A673 (cell line): ENCODE measurements at regions not wholly inside any gene's neighbourhood (a gene's known extent, or its start where the extent isn't known, plus 50 kb on each side); places are given as distances from the start of the nearest gene placed in this dataset.

ENCODE experiments used
- BruUV-seq: library from RNA; stranded (reverse); fragments of 400-500 nt; replicated peaks from 2 replicates; lab custom pipeline; 2021; lab: Mats Ljungman, UMichigan
- CTCF ChIA-PET: fragments of 300-600 bp; sonication (Branson Sonifier 250); formaldehyde crosslinking; loops from one replicate; lab custom pipeline; 2022; ENCODE audit warnings: antibody characterized with exemption; lab: Charles Lee
- POLR2A ChIA-PET: fragments of 300-600 bp; sonication (Branson Sonifier 250); formaldehyde crosslinking; loops from one replicate; lab custom pipeline; 2022; ENCODE audit warnings: antibody characterized with exemption; ENCODE audit not compliant: low non-redundant PET; lab: Charles Lee
- DNase-seq: peaks from one replicate; pipeline ENCODE4 v3.0.0-alpha.2; 2015; ENCODE audit warnings: low spot score
- H3K27ac ChIP-seq: fragments of 200-600 bp; sonication (generic); 2 replicates; pipeline ENCODE4 v1.5.1; 2016; ENCODE audit warnings: mixed run types, low read depth, mild to moderate bottlenecking, mixed read lengths, antibody characterized with exemption, low read length; ENCODE audit not compliant: poor library complexity, severe bottlenecking
- H3K27me3 ChIP-seq: fragments of 200-600 bp; sonication (generic); replicated peaks from 2 replicates; pipeline ENCODE4 v1.6.1; 2017; ENCODE audit warnings: mixed run types, low read depth, mild to moderate bottlenecking, mixed read lengths, antibody characterized with exemption, low read length; ENCODE audit not compliant: insufficient read depth, poor library complexity
- H3K36me3 ChIP-seq: fragments of 200-600 bp; sonication (generic); 2 replicates; pipeline ENCODE4 v1.6.1; 2016; ENCODE audit warnings: mixed run types, mild to moderate bottlenecking, mixed read lengths, antibody characterized with exemption, low read length; ENCODE audit not compliant: insufficient read depth, poor library complexity, severe bottlenecking
- H3K4me1 ChIP-seq: fragments of 200-600 bp; sonication (generic); 2 replicates; pipeline ENCODE4 v1.6.1; 2017; ENCODE audit warnings: mixed run types, mild to moderate bottlenecking, mixed read lengths, antibody characterized with exemption, low read length; ENCODE audit not compliant: insufficient read depth, poor library complexity, severe bottlenecking
- H3K4me3 ChIP-seq: fragments of 200-600 bp; sonication (generic); 2 replicates; pipeline ENCODE4 v1.5.1; 2016; ENCODE audit warnings: low read depth, mixed run types, mild to moderate bottlenecking, mixed read lengths, low read length; ENCODE audit not compliant: poor library complexity, severe bottlenecking
- H3K9me3 ChIP-seq: fragments of 200-600 bp; sonication (generic); 2 replicates; pipeline ENCODE4 v1.6.1; 2016; ENCODE audit warnings: mixed run types, low read depth, mild to moderate bottlenecking, mixed read lengths, antibody characterized with exemption, low read length; ENCODE audit not compliant: poor library complexity, severe bottlenecking
- CTCF ChIP-seq: fragments of 300-800, 200-600 bp; sonication (generic); conservative IDR thresholded peaks from 2 replicates; pipeline ENCODE4 v1.5.1; 2017; ENCODE audit warnings: low read depth, mild to moderate bottlenecking, antibody characterized with exemption, low read length, moderate library complexity, mixed read lengths
- EZH2 ChIP-seq: fragments of 200-600 bp; sonication (generic); IDR thresholded peaks from 2 replicates; pipeline ENCODE4 v1.6.1; 2017; ENCODE audit warnings: borderline replicate concordance, low read depth, mild to moderate bottlenecking, mixed read lengths, antibody characterized with exemption, low read length; ENCODE audit not compliant: poor library complexity, severe bottlenecking
- intact Hi-C: fragments of 100-400 bp; cut with micrococcal nuclease; formaldehyde crosslinking; loops from one replicate; pipeline ENCODE4 v1.10.0; 2022; ENCODE audit not compliant: unreplicated experiment

- H3K9me3 ChIP-seq, result no peaks in the 10 kb centered on the region
- peaks cover 13% of the 10 kb centered on the region for H3K27me3 ChIP-seq
- no peaks in the 10 kb centered on the region for H3K4me1 ChIP-seq
- intact Hi-C loops, result no loop called here
- no TSS peak for BruUV-seq
- CTCF ChIA-PET, result no interaction called here
- DNase-seq, result no peak
- no peak overlapping the region for H3K4me3 ChIP-seq
- POLR2A ChIA-PET, result no interaction called here
- H3K27ac ChIP-seq, result no peak overlapping the region
- H3K36me3 ChIP-seq, result no peaks in the 10 kb centered on the region
- TF ChIP-seq EZH2, result no peak
- TF ChIP-seq CTCF, result no peak
Observed at GRCh38 chr2:23237147-23237546, 147.8 kb upstream of the KLHL29 start.

DNA sequence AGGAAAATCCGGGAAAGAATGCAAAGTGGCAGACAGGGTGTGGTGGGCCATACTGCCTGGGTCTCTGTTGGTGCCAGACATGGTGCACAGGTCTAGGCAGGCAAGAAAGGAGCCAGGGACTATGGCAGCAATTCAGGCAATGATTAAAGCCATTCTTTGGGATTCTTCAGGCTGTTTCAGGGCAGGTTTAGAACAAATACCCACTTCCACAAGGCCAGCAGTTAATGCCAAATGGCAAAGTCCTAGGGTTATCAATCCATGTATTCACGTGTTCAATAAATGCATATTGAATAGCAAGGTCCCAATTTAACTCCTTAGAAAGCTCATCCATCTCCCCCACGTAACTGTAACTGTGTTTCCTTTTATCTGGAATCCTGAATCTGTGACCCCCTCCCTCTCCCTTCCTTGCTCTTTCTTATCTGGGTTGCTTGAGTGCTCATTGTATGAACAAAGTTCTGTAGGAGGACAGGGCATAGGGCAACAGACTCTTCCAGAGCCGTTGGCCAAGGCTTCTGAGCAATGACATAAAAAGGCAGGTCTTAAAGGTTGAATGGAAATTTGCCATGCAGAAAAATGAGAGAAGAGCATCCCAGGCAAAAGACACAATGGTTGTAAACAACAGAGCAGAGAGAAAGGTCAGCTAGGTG lies 146.8 kb upstream of the KLHL29 start:
- intact Hi-C loops, result no loop called here
- Histone ChIP-seq H3K27me3 (peaks cover 20% of the 10 kb centered on the region), H3K4me3 (no peak overlapping the region), H3K4me1 (no peaks in the 10 kb centered on the region), H3K36me3 (no peaks in the 10 kb centered on the region), H3K27ac (no peak overlapping the region), H3K9me3 (no peaks in the 10 kb centered on the region)
- TF ChIP-seq EZH2, result no peak
- no peak for TF ChIP-seq CTCF
- CTCF ChIA-PET, result no interaction called here
- no TSS peak for BruUV-seq
- no peak for DNase-seq
- POLR2A ChIA-PET, result no interaction called here

DNA sequence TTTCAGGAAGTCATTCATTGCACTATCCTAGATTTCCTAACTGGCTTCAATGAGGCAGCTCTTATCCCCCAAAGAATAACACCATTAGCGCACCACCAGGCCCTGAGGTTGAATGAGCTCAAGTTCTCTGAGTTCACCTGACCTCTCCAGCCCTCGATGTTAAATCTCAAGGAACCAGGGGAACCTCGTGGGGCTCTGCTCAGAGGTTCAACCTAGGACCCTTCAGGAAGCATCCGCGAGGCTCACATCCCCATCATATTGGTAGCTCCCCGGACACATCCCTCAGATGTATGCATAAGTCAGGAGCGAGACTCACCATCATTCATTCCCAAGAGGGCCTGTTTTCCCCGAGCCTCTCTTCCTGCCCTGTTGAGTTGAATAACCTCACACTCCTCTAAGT lies 145.6 kb upstream of the KLHL29 start:
- H3K27me3 ChIP-seq, result peaks cover 28% of the 10 kb centered on the region
- H3K4me1 ChIP-seq, result no peaks in the 10 kb centered on the region
- BruUV-seq, result no TSS peak
- no peak for TF ChIP-seq CTCF
- TF ChIP-seq EZH2, result no peak
- no peaks in the 10 kb centered on the region for H3K9me3 ChIP-seq
- ChIA-PET POLR2A (no interaction called here), CTCF (no interaction called here)
- no peak for DNase-seq
- intact Hi-C loops, result no loop called here
- H3K4me3 ChIP-seq, result no peak overlapping the region
- H3K36me3 ChIP-seq, result no peaks in the 10 kb centered on the region
- no peak overlapping the region for H3K27ac ChIP-seq
